Endothelial cell of umbilical vein (primary cell): ENCODE measurements at regions not wholly inside any gene's neighbourhood (a gene's known extent, or its start where the extent isn't known, plus 50 kb on each side); places are given as distances from the start of the nearest gene placed in this dataset.

Source experiments
- BruUV-seq: library from RNA; stranded (reverse); fragments of 400-500 nt; replicated peaks from 2 replicates; lab custom pipeline; 2021; lab: Mats Ljungman, UMichigan
- CTCF ChIA-PET: fragments of 300-600, 350-600 bp; sonication (Branson Sonifier 250); formaldehyde crosslinking; loops from one replicate; lab custom pipeline; 2021; ENCODE audit warnings: antibody characterized with exemption, inconsistent platforms; lab: Charles Lee
- POLR2A ChIA-PET: fragments of 300-600, 350-600 bp; sonication (Branson Sonifier 250); formaldehyde crosslinking; loops from one replicate; lab custom pipeline; 2021; ENCODE audit warnings: antibody characterized with exemption, inconsistent platforms; lab: Charles Lee
- DNase-seq: peaks from one replicate; pipeline ENCODE4 v3.0.0-alpha.2; 2011; ENCODE audit warnings: low read depth, low spot score
- FAIRE-seq: peaks from 2 replicates; lab custom pipeline; 2011; peaks lifted over from hg19 to GRCh38; lab: Jason Lieb, UNC
- H2AFZ ChIP-seq: 2 replicates; pipeline ENCODE4 v1.6.0; 2012; ENCODE audit warnings: low read depth, low read length, control low read depth, inconsistent platforms
- H3K27ac ChIP-seq: 2 replicates; pipeline ENCODE4 v1.5.1; 2011; ENCODE audit warnings: low read depth, mild to moderate bottlenecking, control low read depth, low read length, moderate library complexity; ENCODE audit not compliant: insufficient read depth
- H3K27me3 ChIP-seq, 2 experiments: 2 replicates each; pipeline versions ENCODE4 v1.6.0 to v1.6.1; 2011; ENCODE audit warnings: low read length in 2 of 2, mixed read lengths in 1 of 2; ENCODE audit not compliant: control insufficient read depth in 2 of 2, insufficient read depth in 2 of 2
- H3K36me3 ChIP-seq, 2 experiments: 2 replicates in 1 of 2; 3 replicates in 1 of 2; pipeline ENCODE4 v1.5.1; 2011; ENCODE audit warnings: low read length in 2 of 2, mild to moderate bottlenecking in 1 of 2, moderate library complexity in 1 of 2; ENCODE audit not compliant: control insufficient read depth in 2 of 2, insufficient read depth in 2 of 2; ENCODE audit errors: extremely low read depth in 1 of 2
- H3K4me1 ChIP-seq: 3 replicates; pipeline ENCODE4 v1.5.1; 2011; ENCODE audit warnings: mild to moderate bottlenecking, low read length; ENCODE audit not compliant: control insufficient read depth, insufficient read depth; ENCODE audit errors: extremely low read depth
- H3K4me2 ChIP-seq: 2 replicates; pipeline ENCODE4 v1.6.1; 2011; ENCODE audit warnings: low read length, control low read depth, mixed read lengths; ENCODE audit not compliant: insufficient read depth
- H3K4me3 ChIP-seq, 3 experiments: fragments of 200-600 bp in 1 of 3; sonication (generic), shearing (Covaris generic) in 1 of 3; replicated peaks in 1 of 3; 2 replicates each; pipeline ENCODE4 v1.5.1; 2011 to 2016; ENCODE audit warnings: control low read depth in 3 of 3, low read length in 3 of 3, mild to moderate bottlenecking in 2 of 3, inconsistent platforms in 1 of 3, low read depth in 1 of 3, moderate library complexity in 1 of 3; ENCODE audit not compliant: insufficient read depth in 1 of 3
- H3K79me2 ChIP-seq: 2 replicates; pipeline ENCODE4 v1.6.0; 2012; ENCODE audit warnings: low read length, inconsistent platforms; ENCODE audit not compliant: control insufficient read depth, insufficient read depth
- H3K9ac ChIP-seq: replicated peaks from 2 replicates; pipeline ENCODE3; 2011; ENCODE audit warnings: low read length, control low read depth; ENCODE audit not compliant: insufficient read depth; ENCODE audit errors: extremely low read depth
- H3K9me1 ChIP-seq: replicated peaks from 3 replicates; pipeline ENCODE4 v1.6.0; 2011; ENCODE audit warnings: mild to moderate bottlenecking, low read length; ENCODE audit not compliant: control insufficient read depth, insufficient read depth; ENCODE audit errors: extremely low read depth
- H3K9me3 ChIP-seq: replicated peaks from 2 replicates; pipeline ENCODE4 v1.5.1; 2012; ENCODE audit warnings: low read length, inconsistent platforms; ENCODE audit not compliant: control insufficient read depth, insufficient read depth
- H4K20me1 ChIP-seq: replicated peaks from 2 replicates; pipeline ENCODE3; 2011; ENCODE audit warnings: mild to moderate bottlenecking, low read length; ENCODE audit not compliant: control insufficient read depth, insufficient read depth; ENCODE audit errors: extremely low read depth
- CTCF ChIP-seq, 2 donors: IDR thresholded peaks; 1 replicate in 1 of 2; 2 replicates in 1 of 2; pipeline ENCODE4 v1.5.1; 2011; ENCODE audit warnings: low read length in 2 of 2, mild to moderate bottlenecking in 2 of 2, moderate library complexity in 2 of 2, control low read depth in 1 of 2, inconsistent platforms in 1 of 2, low read depth in 1 of 2; ENCODE audit not compliant: insufficient read depth in 1 of 2; ENCODE audit errors: extremely low read depth in 1 of 2
- EZH2 ChIP-seq: IDR thresholded peaks from 2 replicates; pipeline ENCODE4 v1.6.1; 2012; ENCODE audit warnings: borderline replicate concordance, low read depth, mild to moderate bottlenecking, moderate library complexity, low read length, inconsistent platforms; ENCODE audit not compliant: severe bottlenecking
- FOS ChIP-seq: IDR thresholded peaks from 2 replicates; pipeline ENCODE4 v1.6.1; 2011; ENCODE audit warnings: mild to moderate bottlenecking, low read length, moderate library complexity, borderline replicate concordance; ENCODE audit not compliant: insufficient read depth
- GATA2 ChIP-seq: IDR thresholded peaks from 2 replicates; pipeline ENCODE4 v1.7.0; 2011; ENCODE audit warnings: low read depth, mild to moderate bottlenecking, moderate library complexity, mixed read lengths, low read length; ENCODE audit not compliant: insufficient read length, insufficient read depth
- JUN ChIP-seq: IDR thresholded peaks from 2 replicates; pipeline ENCODE4 v1.6.1; 2011; ENCODE audit warnings: borderline replicate concordance, low read depth; ENCODE audit not compliant: insufficient read length, insufficient read depth
- MYC ChIP-seq: IDR thresholded peaks from one replicate; pipeline ENCODE4 v1.6.1; 2011; ENCODE audit warnings: mild to moderate bottlenecking, low read depth, low read length
- POLR2A ChIP-seq: IDR thresholded peaks from 2 replicates; pipeline ENCODE4 v1.6.1; 2012; ENCODE audit warnings: low read depth, mild to moderate bottlenecking, control low read depth, low read length
- POLR2AphosphoS5 ChIP-seq: IDR thresholded peaks from 2 replicates; pipeline ENCODE4 v1.6.1; 2012; ENCODE audit warnings: low read depth, mild to moderate bottlenecking, control low read depth, low read length, moderate library complexity; ENCODE audit not compliant: insufficient read depth
- dilution Hi-C: fragments of 300-500 bp; cut with MboI; formaldehyde crosslinking; loops from one replicate; pipeline ENCODE4 v1.15.0; 2019; ENCODE audit warnings: low sequenced_read_pairs; ENCODE audit not compliant: extremely low pct_ligation_motif_present
- intact Hi-C: fragments of 100-400 bp; cut with micrococcal nuclease; formaldehyde crosslinking; loops from one replicate; pipeline ENCODE4 v1.10.0; 2022
- TF ChIP-seq, protein P1 (sequence below): IDR thresholded peaks from 2 replicates; pipeline ENCODE4 v1.6.1; 2011; ENCODE audit not compliant: insufficient read depth, insufficient read length

GRCh38 chr11:27908621-27909020, 199.3 kb downstream of the KIF18A start:
- H3K9ac ChIP-seq = no peak overlapping the region
- intact Hi-C loops (no loop called here), dilution Hi-C loops (no loop called here)
- no peak overlapping the region for H3K27ac ChIP-seq
- no peak overlapping the region for H2AFZ ChIP-seq
- CTCF ChIA-PET = no interaction called here
- no peak overlapping the region for H3K4me2 ChIP-seq
- no peaks in the 10 kb centered on the region for H3K9me1 ChIP-seq
- H3K9me3 ChIP-seq = no peaks in the 10 kb centered on the region
- H3K79me2 ChIP-seq = no peaks in the 10 kb centered on the region
- DNase-seq = no peak
- POLR2A ChIA-PET = no interaction called here
- H3K27me3 ChIP-seq = no peaks in the 10 kb centered on the region
- no peaks in the 10 kb centered on the region for H3K36me3 ChIP-seq
- H3K4me3 ChIP-seq = no peak overlapping the region
- no peak for FAIRE-seq
- H4K20me1 ChIP-seq = no peaks in the 10 kb centered on the region
- TF ChIP-seq FOS (no peak), GATA2 (no peak), CTCF (IDR thresholded peaks at IDR 0.05; ENCODE audit: extremely low read depth in 1 of 2, insufficient read depth in 1 of 2, low read depth in 1 of 2, low read length in 2 of 2) (no peak), POLR2A (no peak), MYC (no peak), EZH2 (no peak), POLR2AphosphoS5 (no peak), JUN (no peak)
- TF ChIP-seq, protein P1, sequence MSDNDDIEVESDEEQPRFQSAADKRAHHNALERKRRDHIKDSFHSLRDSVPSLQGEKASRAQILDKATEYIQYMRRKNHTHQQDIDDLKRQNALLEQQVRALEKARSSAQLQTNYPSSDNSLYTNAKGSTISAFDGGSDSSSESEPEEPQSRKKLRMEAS = no peak
- BruUV-seq = no TSS peak
- peaks cover 10% of the 10 kb centered on the region for H3K4me1 ChIP-seq
